GM19452 (cell line): ENCODE measurements at regions not wholly inside any gene's neighbourhood (a gene's known extent, or its start where the extent isn't known, plus 50 kb on each side); places are given as distances from the start of the nearest gene placed in this dataset.

Source experiments
- ATAC-seq: cut with Tn5 transposase; IDR thresholded peaks from one replicate; pipeline ENCODE4 v1.9.1; 2021; ENCODE audit not compliant: unreplicated experiment

DNA sequence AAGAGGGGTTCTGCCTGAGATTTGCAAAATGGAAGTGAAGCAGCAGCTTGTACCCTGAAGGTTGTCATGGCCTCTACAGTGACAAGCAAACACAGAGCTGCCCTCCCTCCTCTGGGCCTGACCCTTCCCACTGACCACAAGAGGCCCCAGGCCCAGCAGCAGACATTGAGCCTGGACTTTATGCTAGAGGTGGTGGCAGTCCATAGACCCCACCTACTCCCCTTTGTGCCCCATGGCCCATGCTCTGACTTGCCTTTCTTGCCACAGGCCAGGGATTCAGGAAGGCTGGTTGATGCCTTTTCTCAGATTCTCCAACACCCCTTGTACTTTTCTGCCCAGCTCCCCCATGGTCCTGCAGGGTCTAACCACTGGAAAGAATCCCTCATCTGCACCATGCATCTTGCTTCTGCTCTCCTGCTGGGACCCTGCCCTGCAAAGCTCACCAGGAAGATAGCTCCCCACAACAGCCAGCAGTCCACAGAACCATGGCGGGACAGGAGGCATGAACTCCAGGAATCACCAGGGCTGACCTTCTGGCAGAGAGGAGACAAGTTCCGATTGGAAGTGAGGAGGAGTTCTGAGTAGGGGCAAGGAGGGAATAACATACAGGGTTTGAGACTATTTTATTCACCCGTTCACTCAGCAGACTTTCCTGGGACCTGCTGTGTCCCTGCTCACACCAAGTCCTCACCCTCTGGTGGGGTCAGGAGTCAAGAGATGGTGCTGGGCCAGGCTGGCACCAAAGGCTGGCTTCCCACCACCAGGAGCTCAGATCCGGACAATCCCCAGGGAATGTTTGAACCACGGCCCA is 263.8 kb downstream of the SYK start:
- ATAC-seq = no peak

GRCh38 chr9:91066042-91066415 is 264.4 kb downstream of the SYK start:
- no peak for ATAC-seq

- no peak for ATAC-seq
Observed at GRCh38 chr9:91066856-91067255, 265.2 kb downstream of the SYK start.

GRCh38 chr9:91067306-91067860 is 265.8 kb downstream of the SYK start:
- ATAC-seq = no peak

GRCh38 chr9:91071184-91071990 is 269.8 kb downstream of the SYK start:
- ATAC-seq = no peak

GRCh38 chr9:91073049-91073810 is 271.6 kb downstream of the SYK start:
- ATAC-seq = no peak

DNA sequence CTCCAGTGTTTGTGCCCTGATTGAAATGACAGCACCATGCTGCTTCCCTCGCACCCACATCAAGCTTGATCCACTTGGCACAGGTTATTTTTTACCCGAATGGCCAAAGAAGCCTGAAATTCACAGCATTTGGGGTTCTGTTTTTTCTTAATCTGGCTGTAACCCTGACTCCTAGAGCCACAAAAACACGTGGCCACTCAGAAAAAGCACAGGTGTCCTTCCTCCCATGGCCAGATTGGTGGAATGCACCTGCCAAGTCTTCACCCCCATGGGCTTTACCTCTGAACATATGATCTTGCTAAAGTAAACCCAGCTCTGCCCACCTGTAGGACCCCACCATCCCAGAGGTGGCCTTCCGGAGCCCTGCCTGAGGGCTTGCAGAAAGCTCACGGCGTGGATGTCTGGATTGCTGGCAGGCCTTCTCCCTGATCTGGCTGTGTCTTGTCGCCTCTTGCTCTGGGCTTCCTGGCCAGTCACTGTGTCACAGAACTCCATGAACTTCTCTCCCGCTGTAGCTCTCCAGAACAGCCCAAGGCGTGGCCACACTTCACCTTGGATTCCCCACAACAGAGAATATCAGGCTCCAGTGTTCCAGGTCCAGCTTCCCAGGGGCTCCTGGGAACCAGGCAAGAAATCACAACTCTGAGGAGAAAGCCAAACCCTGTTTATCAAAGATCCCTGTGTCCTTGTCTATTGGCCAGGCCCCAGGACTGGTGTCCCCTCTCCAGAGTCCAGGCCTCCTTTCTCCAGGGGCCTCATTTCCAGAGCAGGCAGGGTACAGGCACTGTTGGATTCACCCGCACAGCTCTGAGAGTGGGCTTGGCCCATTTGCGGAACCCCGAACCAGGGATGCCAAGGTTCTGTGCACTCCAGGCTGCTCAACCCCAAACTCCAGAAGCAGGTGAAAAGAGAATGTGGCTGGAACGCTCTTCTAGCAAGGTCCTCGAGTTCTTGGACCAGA is 272.5 kb downstream of the SYK start:
- no peak for ATAC-seq

- no peak for ATAC-seq
Observed at GRCh38 chr9:91074866-91075265, 273.2 kb downstream of the SYK start.

- ATAC-seq = no peak
Observed at GRCh38 chr9:91075279-91075678, 273.7 kb downstream of the SYK start.

- ATAC-seq = no peak
Observed at GRCh38 chr9:91077624-91078368, 276.2 kb downstream of the SYK start.

GRCh38 chr9:91078369-91078695 is 276.7 kb downstream of the SYK start:
- ATAC-seq = no peak

DNA sequence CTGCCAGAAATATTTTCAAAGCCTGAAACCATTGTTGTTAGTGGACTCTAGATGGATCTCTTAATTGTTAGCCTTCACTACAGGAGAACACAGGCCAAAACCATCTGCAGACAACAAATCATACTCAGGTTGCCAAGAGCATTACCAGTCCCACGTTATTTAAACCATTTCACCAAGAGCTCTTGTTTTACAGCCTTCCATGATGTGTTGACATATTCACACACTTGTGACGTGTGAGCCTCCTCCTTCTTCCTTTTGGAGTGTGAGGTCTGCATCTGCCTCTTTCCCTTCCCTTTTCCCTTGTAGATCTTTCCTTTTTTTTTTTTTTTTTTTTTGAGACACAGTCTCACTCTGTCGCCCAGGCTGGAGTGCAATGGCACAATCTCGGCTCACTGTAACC is 279.0 kb downstream of the AUH start:
- ATAC-seq = no peak

DNA sequence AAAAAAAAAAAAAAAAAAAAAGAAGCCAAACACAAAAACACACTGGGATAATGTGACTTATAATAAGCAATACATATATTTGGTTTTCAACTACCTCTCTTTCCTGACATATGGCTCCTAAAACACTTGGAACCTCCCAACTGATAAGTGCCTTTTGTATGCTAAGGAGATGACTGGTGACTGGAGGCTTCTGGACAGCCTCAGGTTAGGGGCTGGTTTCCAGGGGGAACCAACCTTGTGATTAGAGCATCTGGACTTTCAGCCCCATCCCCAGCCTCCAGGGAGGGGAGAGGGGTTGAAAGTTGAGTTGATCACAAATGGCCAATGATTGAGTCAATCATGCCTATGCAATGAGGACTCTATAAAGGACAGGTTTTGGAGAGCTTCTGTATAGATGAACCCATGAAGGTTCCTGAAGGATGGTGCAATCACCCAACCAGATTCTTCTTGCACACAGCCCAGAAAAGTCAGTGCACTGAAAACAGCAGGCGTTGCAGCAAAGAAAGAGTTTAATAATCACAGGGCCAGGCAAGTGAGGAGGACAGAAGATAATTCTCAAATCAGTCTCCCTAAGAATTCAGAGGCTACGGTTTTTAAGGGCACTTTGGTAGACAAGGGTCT is 276.7 kb downstream of the AUH start:
- no peak for ATAC-seq

- no peak for ATAC-seq
Observed at GRCh38 chr9:91085517-91086291, 276.0 kb downstream of the AUH start.

DNA sequence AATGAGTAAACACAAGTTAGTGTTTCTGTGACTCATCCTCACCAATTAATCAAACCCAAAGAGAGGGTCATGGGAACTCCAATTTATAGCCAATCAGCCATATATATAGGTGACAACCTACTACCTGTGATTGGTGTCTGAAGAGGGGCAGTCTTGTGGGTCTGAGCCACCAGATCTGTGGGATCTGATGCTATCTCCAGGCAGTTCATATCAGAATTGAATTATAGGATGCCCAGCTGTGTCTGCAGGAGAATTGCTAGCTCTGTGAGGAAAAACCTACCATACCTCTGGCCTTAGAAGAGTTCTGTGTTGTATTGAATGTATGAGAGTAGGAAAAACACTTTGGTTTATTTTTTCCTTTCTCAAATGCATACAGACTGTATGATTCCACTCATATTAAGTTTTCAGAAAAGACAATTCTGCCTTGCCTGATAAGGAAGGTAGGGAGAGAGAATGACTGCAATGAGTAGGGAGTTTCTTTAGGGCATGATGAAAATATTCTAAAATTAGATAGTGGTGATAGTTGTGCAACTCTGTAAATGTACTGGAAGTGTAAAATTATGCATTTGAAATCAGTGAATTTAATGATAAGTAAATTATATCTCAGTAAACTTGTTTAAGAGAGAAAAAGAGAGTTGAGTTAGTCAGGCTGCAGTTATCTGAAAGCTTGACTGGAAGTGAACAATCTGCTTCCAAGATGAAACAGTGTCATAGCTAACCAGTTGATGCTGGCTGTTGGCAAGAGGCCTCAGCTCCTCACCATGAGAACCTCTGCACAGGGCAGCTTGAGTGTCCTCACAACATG is 274.9 kb downstream of the AUH start:
- no peak for ATAC-seq

DNA sequence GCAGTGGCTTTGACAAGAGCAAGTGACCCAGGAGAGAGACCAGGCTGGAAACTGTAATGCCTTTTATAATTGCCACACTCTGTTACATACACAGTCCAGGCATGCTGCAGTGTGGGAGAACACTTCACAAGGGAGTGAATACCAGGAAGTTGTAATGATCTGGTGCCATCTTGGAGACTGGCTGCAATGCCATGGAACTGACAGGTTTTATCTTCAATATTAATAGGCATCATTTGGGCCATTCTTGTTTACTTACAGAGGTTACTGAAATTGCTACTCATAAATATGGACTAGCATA is 274.3 kb downstream of the AUH start:
- no peak for ATAC-seq

- ATAC-seq = no peak
Observed at GRCh38 chr9:91089405-91090129, 272.2 kb downstream of the AUH start.
